GM12873 (cell line): ENCODE measurements at regions not wholly inside any gene's neighbourhood (a gene's known extent, or its start where the extent isn't known, plus 50 kb on each side); places are given as distances from the start of the nearest gene placed in this dataset.

Source experiments
- TF ChIP-seq, protein P1 (sequence below): IDR thresholded peaks from 2 replicates; pipeline ENCODE4 v1.5.1; 2012; ENCODE audit warnings: low read depth, mild to moderate bottlenecking, moderate library complexity, low read length, control low read depth; ENCODE audit not compliant: insufficient read depth; ENCODE audit errors: missing control alignments

DNA sequence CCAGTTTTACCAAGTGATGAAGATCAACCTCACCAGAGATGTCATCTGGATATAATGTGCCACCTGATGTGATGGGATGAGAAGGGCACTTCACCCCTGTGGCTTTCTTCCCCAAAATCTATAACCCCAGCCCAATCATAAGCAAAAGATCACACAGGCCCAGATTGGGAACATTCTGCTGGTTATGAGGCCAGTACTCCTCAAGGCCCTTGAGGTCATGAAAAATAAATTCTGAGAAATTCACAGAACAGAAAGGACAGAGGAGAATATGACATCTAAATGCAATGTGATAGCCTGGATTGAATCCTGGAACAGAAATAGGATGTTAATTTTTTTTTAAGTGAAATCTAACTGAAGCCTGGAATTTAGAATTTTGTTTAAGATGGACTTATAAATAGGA, 243.5 kb downstream of the CBLN4 start:
- TF ChIP-seq, protein P1, sequence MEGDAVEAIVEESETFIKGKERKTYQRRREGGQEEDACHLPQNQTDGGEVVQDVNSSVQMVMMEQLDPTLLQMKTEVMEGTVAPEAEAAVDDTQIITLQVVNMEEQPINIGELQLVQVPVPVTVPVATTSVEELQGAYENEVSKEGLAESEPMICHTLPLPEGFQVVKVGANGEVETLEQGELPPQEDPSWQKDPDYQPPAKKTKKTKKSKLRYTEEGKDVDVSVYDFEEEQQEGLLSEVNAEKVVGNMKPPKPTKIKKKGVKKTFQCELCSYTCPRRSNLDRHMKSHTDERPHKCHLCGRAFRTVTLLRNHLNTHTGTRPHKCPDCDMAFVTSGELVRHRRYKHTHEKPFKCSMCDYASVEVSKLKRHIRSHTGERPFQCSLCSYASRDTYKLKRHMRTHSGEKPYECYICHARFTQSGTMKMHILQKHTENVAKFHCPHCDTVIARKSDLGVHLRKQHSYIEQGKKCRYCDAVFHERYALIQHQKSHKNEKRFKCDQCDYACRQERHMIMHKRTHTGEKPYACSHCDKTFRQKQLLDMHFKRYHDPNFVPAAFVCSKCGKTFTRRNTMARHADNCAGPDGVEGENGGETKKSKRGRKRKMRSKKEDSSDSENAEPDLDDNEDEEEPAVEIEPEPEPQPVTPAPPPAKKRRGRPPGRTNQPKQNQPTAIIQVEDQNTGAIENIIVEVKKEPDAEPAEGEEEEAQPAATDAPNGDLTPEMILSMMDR = no peak

DNA sequence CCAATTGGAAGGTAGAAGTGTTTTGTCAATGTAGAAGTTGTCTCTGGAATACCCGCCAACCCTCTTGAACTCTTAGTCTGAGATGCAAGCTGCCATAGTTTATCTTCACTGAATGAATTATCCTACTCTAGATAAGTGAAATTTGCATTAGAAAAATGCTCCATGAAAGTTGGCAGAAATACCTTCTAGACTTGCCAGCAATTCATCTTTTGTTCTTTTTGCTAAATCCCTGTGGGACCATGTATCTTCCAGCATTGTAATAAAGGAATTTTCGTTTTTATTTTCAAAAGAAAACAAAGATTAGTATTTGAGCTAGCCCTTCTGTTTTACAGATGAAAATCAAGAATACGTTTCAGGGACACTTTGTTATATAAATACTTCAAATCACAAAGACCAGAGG, 244.2 kb downstream of the CBLN4 start:
- TF ChIP-seq, protein P1 = no peak

DNA sequence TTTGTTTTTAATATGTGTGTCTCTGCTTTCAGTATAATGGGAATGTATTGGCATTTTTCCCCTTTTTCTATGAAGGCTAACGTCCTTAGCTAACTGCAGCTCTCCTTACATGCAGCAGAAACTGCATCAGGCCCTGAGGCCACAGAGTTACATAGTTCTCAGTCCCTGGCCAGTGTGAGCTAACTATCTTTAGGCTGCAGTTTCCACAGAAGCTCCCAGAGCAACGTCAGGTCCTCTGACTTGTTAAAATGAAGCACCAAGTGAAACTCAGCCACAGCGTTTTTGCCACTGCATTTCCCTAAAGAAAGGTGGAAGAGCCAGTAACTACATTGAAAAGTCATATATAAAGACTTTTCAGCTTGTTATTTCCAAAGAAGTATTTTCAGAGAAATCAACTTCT, 244.7 kb downstream of the CBLN4 start:
- TF ChIP-seq, protein P1 = no peak

DNA sequence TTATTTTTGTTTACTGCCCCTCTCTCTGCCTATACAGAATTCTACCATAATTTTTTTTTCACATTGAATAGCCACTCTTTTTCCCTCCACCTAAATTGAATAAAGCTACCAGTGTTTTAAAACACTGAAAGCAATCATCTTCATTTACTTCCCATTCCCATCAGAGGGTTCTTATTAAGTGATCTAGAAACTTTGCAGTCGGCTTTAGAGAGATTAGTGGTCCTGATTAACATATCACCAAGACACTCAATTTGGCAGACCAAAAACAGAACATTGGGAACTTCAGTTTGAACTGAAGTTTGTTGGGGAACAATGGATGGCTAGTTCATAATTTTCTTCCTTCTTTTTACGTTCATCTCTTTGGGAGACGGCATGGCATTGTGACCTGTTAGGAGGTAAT, 249.5 kb downstream of the CBLN4 start:
- TF ChIP-seq, protein P1 = no peak

DNA sequence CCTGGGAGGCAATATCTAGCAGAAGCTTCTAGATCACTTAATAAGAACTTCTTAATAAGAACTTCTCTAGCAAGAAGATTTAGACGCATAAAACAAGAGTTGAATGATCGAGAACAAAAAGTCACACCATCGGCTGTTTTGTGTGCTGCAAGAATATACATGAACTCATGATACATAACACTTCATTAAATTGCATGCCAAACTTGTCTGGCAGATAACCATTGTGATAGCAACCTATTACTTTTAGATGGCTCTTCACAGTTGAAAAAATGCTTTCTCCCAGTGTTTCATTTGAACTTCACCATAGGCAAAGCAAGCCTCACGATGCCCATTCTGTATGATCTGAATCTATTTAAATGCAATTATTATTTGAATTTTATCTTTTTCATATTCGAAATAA, 249.9 kb downstream of the CBLN4 start:
- TF ChIP-seq, protein P1 = no peak

DNA sequence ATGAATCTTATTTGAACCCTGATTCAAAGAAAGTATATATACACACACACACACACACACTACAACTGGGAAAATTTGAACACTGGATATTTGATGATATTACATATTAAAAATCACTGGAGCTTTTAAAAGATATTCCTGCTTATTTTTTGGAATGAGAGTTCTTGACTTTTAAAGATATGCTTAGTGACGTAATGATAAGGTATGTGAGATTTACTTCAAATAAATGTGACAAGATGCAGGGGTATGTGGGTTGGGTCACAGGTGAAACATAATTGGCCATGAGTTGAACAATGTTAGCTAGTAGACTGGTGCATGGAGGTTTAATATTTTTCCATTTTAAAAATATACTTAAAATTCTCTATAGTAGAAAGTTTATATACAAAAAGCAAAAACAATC, 258.6 kb downstream of the CBLN4 start:
- TF ChIP-seq, protein P1 = no peak

DNA sequence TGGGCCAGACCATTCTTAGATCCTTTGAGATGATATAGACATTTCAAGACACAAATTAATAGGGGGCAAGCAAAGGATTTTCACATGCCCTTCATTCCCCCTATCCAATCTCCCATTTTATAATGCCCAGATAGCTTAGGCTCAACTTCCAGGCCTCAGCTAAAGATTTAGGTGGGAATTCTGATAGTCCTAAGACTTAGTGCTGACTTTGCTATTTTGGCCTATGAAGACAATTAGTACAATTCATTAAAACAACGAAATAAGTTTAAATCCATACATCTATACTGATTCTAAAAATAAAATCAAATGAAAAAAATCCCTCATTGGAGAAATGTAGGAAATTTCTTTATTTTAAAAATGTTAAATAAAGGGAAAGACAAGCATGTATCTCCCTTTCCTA, 259.5 kb downstream of the CBLN4 start:
- TF ChIP-seq, protein P1 = no peak

DNA sequence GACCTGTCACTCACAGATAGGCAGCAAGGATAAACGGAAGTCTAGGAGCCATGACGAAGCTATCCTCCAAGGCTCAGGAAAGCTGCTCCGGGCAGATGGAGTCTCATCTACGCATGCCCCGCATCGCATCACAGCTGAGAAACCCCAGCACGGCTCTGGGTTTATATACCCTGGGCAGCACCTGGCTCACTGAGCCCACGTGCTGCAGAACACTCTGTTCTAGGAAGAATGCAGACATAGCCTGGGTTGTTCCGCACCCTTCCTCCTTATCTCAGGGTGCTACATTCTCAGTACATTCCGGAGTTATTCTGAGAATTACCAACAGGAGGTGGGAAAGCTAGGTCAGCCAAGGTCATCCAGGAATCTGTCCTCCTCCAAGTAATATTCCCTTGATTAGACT, 260.4 kb downstream of the CBLN4 start:
- TF ChIP-seq, protein P1 = no peak
